Neural cell (in vitro differentiated cells): ENCODE measurements at regions not wholly inside any gene's neighbourhood (a gene's known extent, or its start where the extent isn't known, plus 50 kb on each side); places are given as distances from the start of the nearest gene placed in this dataset.

Experiments
- CTCF ChIP-seq: fragments of 450-650 bp; IDR thresholded peaks from 2 replicates; pipeline ENCODE4 v1.5.1; 2014; ENCODE audit warnings: antibody characterized with exemption, mild to moderate bottlenecking, moderate library complexity; ENCODE audit not compliant: poor library complexity, severe bottlenecking
- EP300 ChIP-seq: fragments of 450-650 bp; conservative IDR thresholded peaks from 2 replicates; pipeline ENCODE4 v1.6.1; 2014; ENCODE audit warnings: antibody characterized with exemption, mild to moderate bottlenecking, moderate library complexity; ENCODE audit not compliant: poor library complexity, severe bottlenecking
- EZH2 ChIP-seq: fragments of 200-600, 300-800 bp; shearing (Covaris generic), sonication (generic); IDR thresholded peaks from 2 replicates; pipeline ENCODE4 v1.6.1; 2014; ENCODE audit warnings: antibody characterized with exemption, low read length, borderline replicate concordance, mild to moderate bottlenecking; ENCODE audit not compliant: insufficient read depth, poor library complexity, severe bottlenecking
- MXI1 ChIP-seq: fragments of 450-650 bp; conservative IDR thresholded peaks from 2 replicates; pipeline ENCODE4 v1.6.1; 2014; ENCODE audit warnings: antibody characterized with exemption, mild to moderate bottlenecking; ENCODE audit not compliant: poor library complexity, severe bottlenecking
- POLR2AphosphoS5 ChIP-seq: IDR thresholded peaks from 2 replicates; pipeline ENCODE4 v1.6.1; 2012
- RAD21 ChIP-seq: fragments of 450-650 bp; conservative IDR thresholded peaks from 2 replicates; pipeline ENCODE4 v1.6.1; 2014; ENCODE audit warnings: antibody characterized with exemption, mild to moderate bottlenecking, moderate library complexity
- REST ChIP-seq: IDR thresholded peaks from 2 replicates; pipeline ENCODE4 v1.6.1; 2012; ENCODE audit warnings: borderline replicate concordance
- TAF1 ChIP-seq: IDR thresholded peaks from 2 replicates; pipeline ENCODE4 v1.6.1; 2012; ENCODE audit warnings: low read depth

GRCh38 chr16:86734543-86735460 is 156.5 kb downstream of the FOXL1 start:
- TF ChIP-seq EZH2 (no peak), CTCF (no peak), POLR2AphosphoS5 (no peak), MXI1 (no peak), RAD21 (no peak), TAF1 (no peak), EP300 (no peak), REST (no peak)
